Cardiac fibroblast (primary cell): ENCODE measurements at regions not wholly inside any gene's neighbourhood (a gene's known extent, or its start where the extent isn't known, plus 50 kb on each side); places are given as distances from the start of the nearest gene placed in this dataset.

Source experiments
- DNase-seq, 2 donors: peaks; one replicate each; pipeline versions ENCODE4 v3.0.0 to v3.0.0-alpha.2; 2010; ENCODE audit warnings: low read depth in 2 of 2
- H3K4me3 ChIP-seq, 2 donors: replicated peaks in 1 of 2; 1 replicate in 1 of 2; 2 replicates in 1 of 2; pipeline ENCODE4 v1.5.1; 2011; ENCODE audit warnings: low read depth in 2 of 2, low read length in 2 of 2, mild to moderate bottlenecking in 2 of 2, moderate library complexity in 1 of 2
- CTCF ChIP-seq: IDR thresholded peaks from one replicate; pipeline ENCODE4 v1.5.1; 2011; ENCODE audit warnings: low read depth, mild to moderate bottlenecking, low read length, inconsistent platforms

- no peak overlapping the region for H3K4me3 ChIP-seq
- DNase-seq = no peak
- no peak for TF ChIP-seq CTCF
Measured at GRCh38 chrX:111003118-111003517, 92.9 kb upstream of the PAK3 start.

GRCh38 chrX:110992611-110993010 is 103.4 kb upstream of the PAK3 start:
- TF ChIP-seq CTCF = no peak
- DNase-seq = peak; percentile 13 to 31
- no peak overlapping the region for H3K4me3 ChIP-seq

GRCh38 chrX:110989869-110990268 is 106.1 kb upstream of the PAK3 start:
- DNase-seq = no peak
- no peak for TF ChIP-seq CTCF
- H3K4me3 ChIP-seq = no peak overlapping the region

- no peak overlapping the region for H3K4me3 ChIP-seq
- no peak for DNase-seq
- TF ChIP-seq CTCF = no peak
Measured at GRCh38 chrX:110989447-110989846, 106.5 kb upstream of the PAK3 start.

- H3K4me3 ChIP-seq = no peak overlapping the region
- peak in 1 of 2 donors; percentile 1 for DNase-seq
- TF ChIP-seq CTCF = no peak
Measured at GRCh38 chrX:110987292-110987691, 108.7 kb upstream of the PAK3 start.

- no peak overlapping the region for H3K4me3 ChIP-seq
- no peak for TF ChIP-seq CTCF
- no peak for DNase-seq
Measured at GRCh38 chrX:110985470-110985869, 110.5 kb upstream of the PAK3 start.

- no peak overlapping the region for H3K4me3 ChIP-seq
- no peak for DNase-seq
- TF ChIP-seq CTCF = no peak
Measured at GRCh38 chrX:110983024-110983423, 113.0 kb upstream of the PAK3 start.
